ENCODE measurements at regions not wholly inside any gene's neighbourhood (a gene's known extent, or its start where the extent isn't known, plus 50 kb on each side); places are given as distances from the start of the nearest gene placed in this dataset.

- H3K27ac ChIP-seq: no peak overlapping the region
- H3K9ac ChIP-seq (ENCODE audit: insufficient read length): no peak overlapping the region
- H3K36me3 ChIP-seq (ENCODE audit: insufficient read depth, low read length): no peaks in the 10 kb centered on the region
- no peak for TF ChIP-seq FOXP2 (optimal IDR thresholded peaks at IDR 0.05; ENCODE audit: control extremely low read depth, extremely low read length, insufficient read depth)
- no peak for TF ChIP-seq POLR2AphosphoS5 (IDR thresholded peaks at IDR 0.05; ENCODE audit: borderline replicate concordance, low read depth, low read length)
- no peak for TF ChIP-seq EZH2 (IDR thresholded peaks at IDR 0.05)
- DNase-seq (ENCODE audit: low read depth, low spot score): no peak
- no peak overlapping the region for H3K4me3 ChIP-seq
- no peaks in the 10 kb centered on the region for H3K9me3 ChIP-seq (ENCODE audit: low read depth, low read length)
These were observed 269.0 kb downstream of the ZNF621 start for GRCh38 chr3:40793730-40794129.

GRCh38 chr3:40800343-40800742 lies 275.6 kb downstream of the ZNF621 start:
- H3K36me3 ChIP-seq (ENCODE audit: insufficient read depth, low read length): no peaks in the 10 kb centered on the region
- no peak overlapping the region for H3K4me3 ChIP-seq
- H3K9me3 ChIP-seq (ENCODE audit: low read depth, low read length): no peaks in the 10 kb centered on the region
- H3K9ac ChIP-seq (ENCODE audit: insufficient read length): no peak overlapping the region
- DNase-seq (ENCODE audit: low read depth, low spot score): no peak
- no peak overlapping the region for H3K27ac ChIP-seq
- TF ChIP-seq FOXP2 (optimal IDR thresholded peaks at IDR 0.05; ENCODE audit: control extremely low read depth, extremely low read length, insufficient read depth): no peak
- TF ChIP-seq EZH2 (IDR thresholded peaks at IDR 0.05): no peak
- TF ChIP-seq POLR2AphosphoS5 (IDR thresholded peaks at IDR 0.05; ENCODE audit: borderline replicate concordance, low read depth, low read length): no peak

- no peak for DNase-seq (ENCODE audit: low read depth, low spot score)
- H3K27ac ChIP-seq: no peak overlapping the region
These were observed 276.6 kb downstream of the ZNF621 start for GRCh38 chr3:40801284-40801741.

GRCh38 chr3:40803311-40803710 lies 278.6 kb downstream of the ZNF621 start:
- no peak for DNase-seq (ENCODE audit: low read depth, low spot score)
- Histone ChIP-seq H3K4me3 (no peak overlapping the region), H3K9ac (ENCODE audit: insufficient read length) (no peak overlapping the region)

More at GRCh38 chr3:40801284-40801741, 276.6 kb downstream of the ZNF621 start:
- no peaks in the 10 kb centered on the region for H3K9me3 ChIP-seq (ENCODE audit: low read depth, low read length)
- no peak overlapping the region for H3K4me3 ChIP-seq
- no peak overlapping the region for H3K9ac ChIP-seq (ENCODE audit: insufficient read length)
- TF ChIP-seq POLR2AphosphoS5 (IDR thresholded peaks at IDR 0.05; ENCODE audit: borderline replicate concordance, low read depth, low read length) (no peak), FOXP2 (optimal IDR thresholded peaks at IDR 0.05; ENCODE audit: control extremely low read depth, extremely low read length, insufficient read depth) (no peak), EZH2 (IDR thresholded peaks at IDR 0.05) (no peak)
- no peaks in the 10 kb centered on the region for H3K36me3 ChIP-seq (ENCODE audit: insufficient read depth, low read length)

GRCh38 chr3:40805456-40805855 lies 280.7 kb downstream of the ZNF621 start:
- Histone ChIP-seq H3K36me3 (ENCODE audit: insufficient read depth, low read length) (no peaks in the 10 kb centered on the region), H3K9ac (ENCODE audit: insufficient read length) (no peak overlapping the region), H3K27ac (no peak overlapping the region), H3K9me3 (ENCODE audit: low read depth, low read length) (no peaks in the 10 kb centered on the region), H3K4me3 (no peak overlapping the region)
- no peak for DNase-seq (ENCODE audit: low read depth, low spot score)
- TF ChIP-seq FOXP2 (optimal IDR thresholded peaks at IDR 0.05; ENCODE audit: control extremely low read depth, extremely low read length, insufficient read depth) (no peak), POLR2AphosphoS5 (IDR thresholded peaks at IDR 0.05; ENCODE audit: borderline replicate concordance, low read depth, low read length) (no peak), EZH2 (IDR thresholded peaks at IDR 0.05) (no peak)

More at GRCh38 chr3:40803311-40803710, 278.6 kb downstream of the ZNF621 start:
- Histone ChIP-seq H3K36me3 (ENCODE audit: insufficient read depth, low read length) (no peaks in the 10 kb centered on the region), H3K27ac (no peak overlapping the region), H3K9me3 (ENCODE audit: low read depth, low read length) (no peaks in the 10 kb centered on the region)
- TF ChIP-seq EZH2 (IDR thresholded peaks at IDR 0.05): no peak
- TF ChIP-seq POLR2AphosphoS5 (IDR thresholded peaks at IDR 0.05; ENCODE audit: borderline replicate concordance, low read depth, low read length): no peak
- no peak for TF ChIP-seq FOXP2 (optimal IDR thresholded peaks at IDR 0.05; ENCODE audit: control extremely low read depth, extremely low read length, insufficient read depth)

- no peak overlapping the region for H3K4me3 ChIP-seq
- no peak overlapping the region for H3K9ac ChIP-seq (ENCODE audit: insufficient read length)
- no peaks in the 10 kb centered on the region for H3K36me3 ChIP-seq (ENCODE audit: insufficient read depth, low read length)
- H3K9me3 ChIP-seq (ENCODE audit: low read depth, low read length): no peaks in the 10 kb centered on the region
- no peak for DNase-seq (ENCODE audit: low read depth, low spot score)
- TF ChIP-seq POLR2AphosphoS5 (IDR thresholded peaks at IDR 0.05; ENCODE audit: borderline replicate concordance, low read depth, low read length): no peak
- no peak for TF ChIP-seq EZH2 (IDR thresholded peaks at IDR 0.05)
- TF ChIP-seq FOXP2 (optimal IDR thresholded peaks at IDR 0.05; ENCODE audit: control extremely low read depth, extremely low read length, insufficient read depth): no peak
- no peak overlapping the region for H3K27ac ChIP-seq
These were observed 286.1 kb downstream of the ZNF621 start for GRCh38 chr3:40810813-40811212.

GRCh38 chr3:40817017-40817416 lies 292.3 kb downstream of the ZNF621 start:
- H3K9ac ChIP-seq (ENCODE audit: insufficient read length): no peak overlapping the region
- H3K36me3 ChIP-seq (ENCODE audit: insufficient read depth, low read length): no peaks in the 10 kb centered on the region
- no peak for DNase-seq (ENCODE audit: low read depth, low spot score)
- H3K4me3 ChIP-seq: no peak overlapping the region
- TF ChIP-seq POLR2AphosphoS5 (IDR thresholded peaks at IDR 0.05; ENCODE audit: borderline replicate concordance, low read depth, low read length) (no peak), FOXP2 (optimal IDR thresholded peaks at IDR 0.05; ENCODE audit: control extremely low read depth, extremely low read length, insufficient read depth) (no peak), EZH2 (IDR thresholded peaks at IDR 0.05) (no peak)
- H3K9me3 ChIP-seq (ENCODE audit: low read depth, low read length): no peaks in the 10 kb centered on the region
- no peak overlapping the region for H3K27ac ChIP-seq

- H3K36me3 ChIP-seq (ENCODE audit: insufficient read depth, low read length): no peaks in the 10 kb centered on the region
- TF ChIP-seq EZH2 (IDR thresholded peaks at IDR 0.05): no peak
- peak; percentile 70 for DNase-seq (ENCODE audit: low read depth, low spot score)
- H3K27ac ChIP-seq: peak overlapping the region; percentile 85
- H3K4me3 ChIP-seq: peak overlapping the region; percentile 48; the same call in 1 of the 2 replicates
- H3K9me3 ChIP-seq (ENCODE audit: low read depth, low read length): no peaks in the 10 kb centered on the region
- H3K9ac ChIP-seq (ENCODE audit: insufficient read length): no peak overlapping the region
These were observed 296.6 kb downstream of the ZNF621 start for GRCh38 chr3:40821315-40821714.

- no peak for DNase-seq (ENCODE audit: low read depth, low spot score)
- Histone ChIP-seq H3K4me3 (no peak overlapping the region), H3K9ac (ENCODE audit: insufficient read length) (no peak overlapping the region), H3K9me3 (ENCODE audit: low read depth, low read length) (no peaks in the 10 kb centered on the region), H3K27ac (no peak overlapping the region), H3K36me3 (ENCODE audit: insufficient read depth, low read length) (no peaks in the 10 kb centered on the region)
- TF ChIP-seq FOXP2 (optimal IDR thresholded peaks at IDR 0.05; ENCODE audit: control extremely low read depth, extremely low read length, insufficient read depth) (no peak), EZH2 (IDR thresholded peaks at IDR 0.05) (no peak), POLR2AphosphoS5 (IDR thresholded peaks at IDR 0.05; ENCODE audit: borderline replicate concordance, low read depth, low read length) (no peak)
These were observed 302.5 kb downstream of the ZNF621 start for GRCh38 chr3:40827226-40827625.

Data from SK-N-MC (cell line).